Right cardiac atrium (tissue), 5 donors: ENCODE measurements at regions not wholly inside any gene's neighbourhood (a gene's known extent, or its start where the extent isn't known, plus 50 kb on each side); places are given as distances from the start of the nearest gene placed in this dataset.
A peak's percentile ranks its signal among the peaks of the same experiment; 100 is the strongest.

Source experiments
- ATAC-seq, 2 donors: fragments of 200-7000 bp; cut with Tn5 transposase; one replicate each; pipeline versions ENCODE4 v1.8.0 to v1.9.1; 2020; ENCODE audit warnings: moderate library complexity in 2 of 2, mild to moderate bottlenecking in 1 of 2
- DNase-seq, 3 donors: peaks; one replicate each; pipeline ENCODE4 v3.0.0-alpha.2; 2020
- H3K27ac ChIP-seq: one replicate; pipeline ENCODE4 v1.5.1; 2013; ENCODE audit warnings: mild to moderate bottlenecking, low read length, control low read depth, moderate library complexity
- H3K27me3 ChIP-seq: one replicate; pipeline ENCODE4 v1.6.1; 2013; ENCODE audit not compliant: control insufficient read depth, insufficient read depth
- H3K4me1 ChIP-seq: one replicate; pipeline ENCODE4 v1.6.1; 2013; ENCODE audit warnings: low read length; ENCODE audit not compliant: control insufficient read depth, insufficient read depth
- H3K4me3 ChIP-seq: one replicate; pipeline ENCODE4 v1.5.1; 2013; ENCODE audit warnings: low read length, control low read depth
- H3K9me3 ChIP-seq: one replicate; pipeline ENCODE4 v1.6.1; 2013; ENCODE audit warnings: low read length; ENCODE audit not compliant: control insufficient read depth
- WGBS: extraction: QIAGEN DNeasy Blood & Tissue Kit; methylation state at CpG from one replicate; pipeline ENCODE4 v1.1.7; 2013; 5-methylcytosine and 5-hydroxymethylcytosine counted together
- intact Hi-C, 4 donors: fragments of 100-400 bp; cut with DNase I; formaldehyde crosslinking; loops; one replicate each; pipeline versions ENCODE4 v1.11.0 to v1.14.0; 2022 to 2023
- donor health status: healthy with polysubstance abuse.
- donor health status: DM: no; HTN: yes; CAD: no.
- donor health status: DM: no; HTN: no; CAD: no.
- donor health status: DM: no; HTN: yes; CAD: no; lungs with severe emphysema.
- donor health status: DM: yes; HTN: yes; CAD: no.

DNA sequence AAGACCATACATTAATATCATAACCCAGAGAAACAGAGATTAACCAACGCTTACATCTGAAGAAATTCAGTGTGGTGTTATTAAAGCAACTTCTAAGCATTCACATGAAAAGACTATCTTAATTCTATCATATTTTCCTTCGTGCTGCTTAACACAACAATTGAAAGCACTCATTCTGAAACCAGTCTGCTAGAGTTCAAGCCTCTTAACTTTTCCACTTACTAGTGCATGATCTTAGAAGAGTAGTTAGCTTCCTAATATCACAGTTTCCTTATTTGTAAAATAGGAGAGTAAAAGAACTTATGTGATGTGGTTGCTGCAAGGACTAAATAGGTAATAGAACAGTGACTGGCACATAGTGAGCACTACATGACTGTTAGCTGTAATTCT, 379.3 kb downstream of the TRIM36 start:
- ATAC-seq = no peak
- Histone ChIP-seq H3K27me3 (no peaks in the 10 kb centered on the region), H3K9me3 (no peaks in the 10 kb centered on the region), H3K4me1 (no peaks in the 10 kb centered on the region), H3K4me3 (no peak overlapping the region), H3K27ac (no peak overlapping the region)
- 72% methylated on average over 2 of the region's 2 CpGs for WGBS
- no peak for DNase-seq
- intact Hi-C loops = no loop called here

DNA sequence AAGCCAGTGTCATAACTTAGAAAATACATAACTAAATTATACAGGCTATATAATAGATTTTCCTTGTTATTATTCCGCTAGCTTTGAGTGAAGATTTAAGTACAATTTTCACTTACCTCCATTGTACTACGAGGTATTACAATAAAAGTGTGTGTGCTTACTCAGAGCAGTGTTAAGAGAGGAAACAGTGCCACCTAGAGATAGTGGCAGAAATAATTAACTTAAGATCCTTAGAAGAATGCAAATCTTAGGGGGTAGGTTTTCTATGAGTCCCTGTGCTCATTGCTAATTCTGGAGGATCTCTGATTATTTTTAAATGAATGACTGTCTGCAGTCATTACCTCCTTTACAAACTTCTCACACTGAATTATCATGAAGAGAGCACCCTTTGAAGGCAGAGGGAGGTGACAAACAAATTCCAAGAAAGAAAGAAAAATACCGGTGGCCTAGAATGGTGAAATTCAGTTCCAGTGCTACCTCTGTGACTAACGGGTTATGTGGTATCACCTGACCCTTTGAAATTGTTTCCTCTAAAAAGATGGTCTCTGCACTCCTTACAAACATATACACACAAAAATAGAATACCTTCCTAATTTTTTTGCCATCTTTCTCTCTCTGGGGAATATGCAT, 379.8 kb downstream of the TRIM36 start:
- no peak overlapping the region for H3K27ac ChIP-seq
- H3K4me3 ChIP-seq = no peak overlapping the region
- H3K9me3 ChIP-seq = no peaks in the 10 kb centered on the region
- DNase-seq (no peak), ATAC-seq (no peak)
- no peaks in the 10 kb centered on the region for H3K4me1 ChIP-seq
- 41% methylated on average over 4 of the region's 4 CpGs for WGBS
- intact Hi-C loops = loop anchor here in 2 of 4 donors (5.0 to 10.0 kb wide), 2 partner anchors 1113 to 1115 kb away; no protein-coding TSS in a partner anchor
- no peaks in the 10 kb centered on the region for H3K27me3 ChIP-seq

DNA sequence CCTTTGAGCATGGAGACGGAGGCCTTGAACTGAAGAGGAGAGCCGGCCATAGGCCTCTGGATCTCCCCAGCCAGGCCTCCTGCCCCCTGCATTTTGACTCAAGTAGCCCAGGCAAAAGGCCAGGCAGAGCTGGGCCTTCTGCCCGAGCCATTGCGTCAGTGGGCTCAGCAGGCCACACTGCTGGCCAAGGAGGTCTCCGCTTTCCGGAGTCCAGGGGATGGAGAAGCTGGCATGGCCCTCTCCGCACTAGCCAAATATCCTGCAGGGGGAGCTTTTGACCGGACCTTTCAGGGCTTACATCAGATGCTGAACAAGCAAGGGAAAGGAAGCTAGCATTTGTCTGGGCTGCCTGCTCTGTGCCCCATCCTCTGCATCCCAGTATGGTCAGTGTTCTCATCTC, 386.8 kb downstream of the TRIM36 start:
- ATAC-seq = peak; percentile 92 to 95
- H3K4me3 ChIP-seq = no peak overlapping the region
- intact Hi-C loops = loop anchor here in 1 of 4 donors (10.0 kb wide), 1 partner anchor 1108 kb away; no protein-coding TSS in a partner anchor

DNA sequence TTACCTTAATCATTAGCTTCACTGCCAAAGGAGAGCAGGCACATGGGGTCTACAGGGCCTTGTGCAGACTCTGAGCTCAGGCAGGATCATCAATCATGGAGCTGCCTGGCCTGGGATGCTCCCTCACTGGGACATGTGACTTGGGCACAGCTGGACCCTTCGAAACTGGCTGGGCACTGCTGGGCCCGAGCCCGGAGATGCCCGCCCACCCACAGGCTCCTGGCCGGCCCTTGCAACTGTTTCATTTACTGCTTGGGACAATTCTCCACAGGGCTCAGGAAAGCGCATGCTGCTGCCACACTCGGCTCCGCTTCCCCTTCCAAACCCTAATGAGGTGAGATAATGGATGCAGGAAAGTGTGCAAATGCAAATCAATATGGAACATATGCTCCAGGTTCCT, 387.5 kb downstream of the TRIM36 start:
- Histone ChIP-seq H3K27me3 (no peaks in the 10 kb centered on the region), H3K9me3 (no peaks in the 10 kb centered on the region), H3K4me3 (no peak overlapping the region), H3K27ac (no peak overlapping the region), H3K4me1 (no peaks in the 10 kb centered on the region)
- 82% methylated on average over 8 of the region's 8 CpGs for WGBS
- DNase-seq (peak in 2 of 3 donors; percentile 19 to 33), ATAC-seq (no peak)
- intact Hi-C loops = loop anchor here in 1 of 4 donors (10.0 kb wide), 1 partner anchor 1107 kb away; no protein-coding TSS in a partner anchor

More for the DNA sequence above, 386.8 kb downstream of the TRIM36 start:
- Histone ChIP-seq H3K9me3 (no peaks in the 10 kb centered on the region), H3K27ac (no peak overlapping the region), H3K4me1 (no peaks in the 10 kb centered on the region), H3K27me3 (no peaks in the 10 kb centered on the region)
- DNase-seq = peak; percentile 78 to 94 (median 86)
- WGBS = 54% methylated on average over 8 of the region's 8 CpGs

DNA sequence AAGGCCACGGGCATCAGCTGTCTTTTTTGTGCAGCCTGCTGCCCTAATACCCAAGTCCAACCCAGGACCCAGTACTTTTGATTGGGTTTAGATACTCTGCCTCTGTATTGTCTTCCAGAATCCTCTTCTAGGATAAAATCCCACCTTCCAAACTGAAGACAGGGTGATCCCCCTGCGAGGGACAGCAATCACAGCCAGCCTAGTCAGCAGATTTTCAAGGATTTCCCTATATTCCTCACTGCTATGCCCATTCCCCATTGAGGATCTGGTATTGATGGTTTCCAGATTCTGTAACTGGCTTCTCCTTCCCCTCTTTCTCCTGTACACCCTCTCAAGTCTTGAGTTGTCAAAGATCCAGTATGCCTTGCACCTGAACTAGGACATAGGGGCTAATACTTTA, 389.4 kb downstream of the TRIM36 start:
- Histone ChIP-seq H3K27ac (no peak overlapping the region), H3K9me3 (no peaks in the 10 kb centered on the region), H3K4me1 (no peaks in the 10 kb centered on the region), H3K4me3 (no peak overlapping the region), H3K27me3 (no peaks in the 10 kb centered on the region)
- no peak for ATAC-seq
- no peak for DNase-seq
- intact Hi-C loops = loop anchor here in 1 of 4 donors (10.0 kb wide), 1 partner anchor 1105 kb away; no protein-coding TSS in a partner anchor
- WGBS = 69% methylated on average over 2 of the region's 2 CpGs

DNA sequence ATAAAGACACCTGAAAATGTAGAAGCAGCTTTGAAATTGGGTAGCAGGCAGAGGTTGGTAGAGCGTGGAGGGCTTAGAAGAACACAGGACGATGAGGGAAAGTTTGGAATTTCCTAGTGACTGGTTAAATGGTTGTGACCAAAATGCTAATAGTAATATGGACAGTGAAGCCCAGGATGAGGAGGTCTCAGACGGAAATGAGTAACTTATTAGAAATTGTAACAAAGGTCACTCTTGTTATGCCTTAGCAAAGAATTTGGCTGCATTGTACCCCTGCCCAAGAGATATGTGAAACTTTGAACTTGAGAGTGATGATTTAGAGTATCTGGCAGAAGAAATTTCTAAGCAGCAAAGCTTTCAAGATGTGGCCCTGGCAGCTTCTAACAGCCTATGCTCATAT, 382.5 kb downstream of the KCNN2 start:
- no peak for ATAC-seq
- Histone ChIP-seq H3K27me3 (no peaks in the 10 kb centered on the region), H3K4me1 (no peaks in the 10 kb centered on the region), H3K27ac (no peak overlapping the region), H3K9me3 (no peaks in the 10 kb centered on the region), H3K4me3 (no peak overlapping the region)
- DNase-seq = no peak
- WGBS = 68% methylated on average over 3 of the region's 3 CpGs
- intact Hi-C loops = no loop called here

DNA sequence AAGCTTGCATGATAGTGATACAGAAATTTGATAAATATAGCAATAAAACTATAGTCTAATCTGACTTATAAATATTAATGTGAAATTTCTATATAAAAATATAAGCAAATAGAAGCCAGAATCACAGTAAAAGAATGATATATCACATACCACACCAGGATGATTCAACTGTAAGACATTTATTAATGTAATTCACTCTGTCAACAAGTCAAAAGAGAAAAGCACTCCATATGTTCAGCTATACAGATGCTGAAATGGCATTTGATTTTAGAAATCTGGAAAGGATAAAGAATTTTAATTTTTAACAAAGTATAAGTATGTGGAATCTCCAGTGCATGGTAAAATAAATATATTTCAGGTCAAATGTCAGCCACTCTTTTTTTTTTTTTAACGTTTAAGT, 372.4 kb downstream of the KCNN2 start:
- DNase-seq (no peak), ATAC-seq (no peak)

DNA sequence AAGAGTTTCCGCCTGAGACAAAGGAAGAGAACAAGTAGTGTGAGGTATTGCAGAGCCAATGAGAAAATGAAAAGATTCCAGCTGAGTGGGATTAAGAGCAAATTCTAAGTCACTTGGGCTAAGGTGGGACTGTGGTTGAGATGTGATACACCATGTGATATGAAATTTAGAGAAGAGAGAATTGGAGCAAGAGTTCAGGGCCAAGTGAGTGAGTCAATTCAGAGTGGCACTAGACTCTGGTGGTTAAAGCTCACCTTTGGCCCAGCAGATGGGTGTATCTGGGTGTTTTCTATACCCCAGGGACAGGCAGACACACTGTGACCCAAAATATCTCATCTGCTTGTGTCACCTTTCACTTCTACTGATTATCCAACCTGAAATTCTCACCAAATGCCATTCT, 368.1 kb downstream of the KCNN2 start:
- H3K27ac ChIP-seq = no peak overlapping the region
- WGBS = 86% methylated on average over 1 of the region's 1 CpG
- intact Hi-C loops = no loop called here

More for the DNA sequence above, 372.4 kb downstream of the KCNN2 start:
- 67% methylated on average over 1 of the region's 1 CpG for WGBS
- no peaks in the 10 kb centered on the region for H3K9me3 ChIP-seq
- H3K4me3 ChIP-seq = no peak overlapping the region
- H3K27me3 ChIP-seq = no peaks in the 10 kb centered on the region
- intact Hi-C loops = no loop called here
- H3K4me1 ChIP-seq = no peaks in the 10 kb centered on the region
- H3K27ac ChIP-seq = no peak overlapping the region

DNA sequence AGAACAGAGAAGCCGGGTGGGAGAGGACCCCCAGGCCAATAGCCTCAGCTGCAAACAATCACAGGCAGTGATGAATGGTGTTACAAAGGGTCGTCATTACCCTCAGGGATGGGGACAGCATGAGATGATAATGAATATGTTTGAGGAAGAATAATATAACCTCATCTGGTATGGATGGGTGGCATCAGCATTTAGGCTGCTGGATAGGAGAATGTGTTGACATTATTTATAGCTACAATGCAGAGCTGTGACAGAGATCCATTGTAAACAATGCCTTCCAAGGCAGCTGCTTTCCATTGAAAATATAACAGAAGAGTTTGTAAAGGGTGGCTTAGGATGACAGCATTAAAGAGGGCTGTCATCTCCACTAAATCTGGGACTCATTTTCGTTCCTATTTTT, 365.5 kb downstream of the KCNN2 start:
- H3K27me3 ChIP-seq = no peaks in the 10 kb centered on the region
- no peak overlapping the region for H3K27ac ChIP-seq
- WGBS = 46% methylated on average over 3 of the region's 3 CpGs
- no peaks in the 10 kb centered on the region for H3K4me1 ChIP-seq
- intact Hi-C loops = no loop called here
- ATAC-seq = no peak
- no peak overlapping the region for H3K4me3 ChIP-seq
- no peak for DNase-seq
- H3K9me3 ChIP-seq = no peaks in the 10 kb centered on the region

More for the DNA sequence above, 368.1 kb downstream of the KCNN2 start:
- H3K4me3 ChIP-seq = no peak overlapping the region
- no peak for ATAC-seq
- no peaks in the 10 kb centered on the region for H3K27me3 ChIP-seq
- no peaks in the 10 kb centered on the region for H3K9me3 ChIP-seq
- DNase-seq = no peak
- no peaks in the 10 kb centered on the region for H3K4me1 ChIP-seq

DNA sequence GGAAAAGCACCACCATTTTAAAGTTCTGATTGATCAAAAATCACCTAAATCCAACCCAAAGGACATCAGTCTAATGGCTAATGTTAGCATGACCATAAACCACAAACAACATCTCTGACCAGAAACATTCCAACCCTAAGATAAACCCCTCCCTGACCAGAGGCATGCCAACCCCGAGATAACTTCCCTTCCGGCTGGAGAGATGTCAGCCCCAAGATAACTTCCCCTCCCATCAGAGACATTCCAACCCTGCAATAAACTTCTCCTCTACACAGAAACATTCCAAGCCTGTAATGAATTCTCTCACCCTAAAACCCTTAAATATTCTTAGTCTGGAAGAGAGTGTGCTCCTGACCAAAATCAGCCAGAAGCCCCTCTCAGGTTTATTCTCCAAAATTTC, 364.3 kb downstream of the KCNN2 start:
- H3K27me3 ChIP-seq = no peaks in the 10 kb centered on the region
- DNase-seq (no peak), ATAC-seq (no peak)
- H3K9me3 ChIP-seq = no peaks in the 10 kb centered on the region
- H3K4me3 ChIP-seq = no peak overlapping the region
- WGBS = 39% methylated on average over 2 of the region's 2 CpGs
- no peak overlapping the region for H3K27ac ChIP-seq
- intact Hi-C loops = no loop called here
- H3K4me1 ChIP-seq = no peaks in the 10 kb centered on the region

DNA sequence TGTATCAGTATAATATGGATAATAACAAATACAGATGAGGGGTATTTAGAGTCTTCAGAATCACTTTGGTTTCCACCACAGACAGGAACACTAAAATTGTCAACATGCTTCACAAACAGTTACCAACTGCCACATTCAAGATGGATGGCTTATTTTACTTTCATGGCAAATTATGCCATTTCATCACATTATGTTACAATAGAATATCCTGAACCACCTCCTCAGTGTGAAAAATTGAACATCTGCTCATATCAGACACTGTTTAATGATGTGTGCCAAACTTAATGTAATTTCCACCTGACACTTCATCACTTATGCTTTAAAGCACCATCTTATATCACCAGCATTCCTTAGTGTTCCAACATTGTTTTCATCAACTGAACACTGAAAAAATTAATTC, 357.4 kb downstream of the KCNN2 start:
- H3K9me3 ChIP-seq = no peaks in the 10 kb centered on the region
- H3K4me3 ChIP-seq = no peak overlapping the region
- no peaks in the 10 kb centered on the region for H3K4me1 ChIP-seq
- H3K27ac ChIP-seq = no peak overlapping the region
- DNase-seq = no peak
- intact Hi-C loops = no loop called here
- no peak for ATAC-seq
- H3K27me3 ChIP-seq = no peaks in the 10 kb centered on the region

DNA sequence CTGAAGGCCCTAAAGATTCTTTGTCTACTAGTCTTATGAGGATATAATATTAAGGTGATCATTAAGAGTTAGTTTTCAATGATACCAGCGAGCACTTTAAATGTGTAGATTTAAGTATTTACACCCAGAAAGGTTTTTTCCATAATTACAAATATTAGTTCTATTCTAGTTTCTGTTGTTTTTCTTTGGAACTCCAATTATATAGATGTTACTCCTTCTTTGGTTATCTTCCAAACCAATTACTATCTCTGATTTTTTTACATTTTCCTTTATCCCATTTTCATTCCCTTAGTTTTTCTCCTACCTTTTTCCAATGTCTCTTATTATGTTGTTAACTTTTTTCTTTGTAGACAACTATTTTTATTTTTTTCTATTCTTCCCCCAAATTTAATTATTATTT, 355.1 kb downstream of the KCNN2 start:
- Histone ChIP-seq H3K4me1 (no peaks in the 10 kb centered on the region), H3K4me3 (no peak overlapping the region), H3K9me3 (no peaks in the 10 kb centered on the region), H3K27ac (no peak overlapping the region), H3K27me3 (no peaks in the 10 kb centered on the region)
- ATAC-seq (no peak), DNase-seq (no peak)
- 84% methylated on average over 1 of the region's 1 CpG for WGBS
- intact Hi-C loops = no loop called here
